GM19240 (cell line): ENCODE measurements at regions not wholly inside any gene's neighbourhood (a gene's known extent, or its start where the extent isn't known, plus 50 kb on each side); places are given as distances from the start of the nearest gene placed in this dataset.
A peak's percentile ranks its signal among the peaks of the same experiment; 100 is the strongest.

Experiments
- DNase-seq: peaks from one replicate; pipeline ENCODE4 v3.0.0; 2011; ENCODE audit warnings: low spot score; ENCODE audit not compliant: insufficient read length

- DNase-seq: no peak
These were observed 125.0 kb upstream of the LARGE1 start for GRCh38 chr22:34045311-34045710.

DNA sequence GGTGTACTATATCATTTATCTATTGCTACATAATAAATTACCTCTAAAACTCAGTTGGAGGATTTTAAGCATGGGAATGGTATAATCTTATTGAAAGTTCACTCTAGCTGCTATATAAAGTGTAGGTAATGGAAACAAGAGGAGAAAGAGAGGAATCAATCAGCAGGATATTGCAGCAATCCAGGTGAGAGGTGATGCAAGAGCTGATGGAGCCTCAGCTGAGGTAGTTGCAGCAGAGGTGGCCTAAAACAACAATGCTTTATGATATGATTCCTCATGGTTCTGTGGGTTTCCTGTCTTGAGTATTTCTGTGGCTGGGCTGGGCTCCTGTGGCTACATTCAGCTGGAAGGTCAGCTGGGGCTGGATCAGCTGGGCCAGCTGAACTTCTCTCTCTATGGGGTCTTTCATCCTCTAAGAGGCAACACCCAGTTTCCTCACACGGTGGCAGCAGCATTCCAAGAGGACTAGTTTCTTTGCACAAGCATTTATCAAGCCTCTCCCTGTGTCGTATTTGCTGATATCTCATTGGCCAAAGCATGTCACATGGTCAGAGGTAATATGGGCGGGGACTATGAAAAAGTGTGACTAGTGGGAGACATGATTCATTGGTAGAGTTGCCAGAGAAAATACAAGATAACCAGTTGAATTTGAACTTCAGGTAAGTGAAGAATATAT lies 135.4 kb upstream of the LARGE1 start:
- no peak for DNase-seq

DNA sequence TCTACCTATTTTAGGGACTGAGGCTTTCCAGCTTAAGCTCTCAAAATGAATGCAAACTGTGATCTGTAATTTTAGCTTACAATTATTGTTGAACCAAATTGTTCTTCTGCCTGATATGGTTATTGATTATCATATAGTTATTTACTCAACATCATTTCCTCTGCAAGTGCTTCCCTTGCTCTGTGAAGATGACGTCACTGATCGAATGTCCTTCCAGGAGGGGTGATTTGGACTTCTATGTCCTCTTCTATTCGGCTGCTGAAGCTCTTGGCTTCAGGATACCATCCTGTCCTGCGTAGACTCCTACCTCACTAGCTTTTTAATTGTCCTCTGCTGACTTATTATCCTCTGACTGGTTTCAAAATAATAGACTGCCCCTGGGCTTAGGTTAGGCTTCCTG lies 137.4 kb upstream of the LARGE1 start:
- DNase-seq: no peak

DNA sequence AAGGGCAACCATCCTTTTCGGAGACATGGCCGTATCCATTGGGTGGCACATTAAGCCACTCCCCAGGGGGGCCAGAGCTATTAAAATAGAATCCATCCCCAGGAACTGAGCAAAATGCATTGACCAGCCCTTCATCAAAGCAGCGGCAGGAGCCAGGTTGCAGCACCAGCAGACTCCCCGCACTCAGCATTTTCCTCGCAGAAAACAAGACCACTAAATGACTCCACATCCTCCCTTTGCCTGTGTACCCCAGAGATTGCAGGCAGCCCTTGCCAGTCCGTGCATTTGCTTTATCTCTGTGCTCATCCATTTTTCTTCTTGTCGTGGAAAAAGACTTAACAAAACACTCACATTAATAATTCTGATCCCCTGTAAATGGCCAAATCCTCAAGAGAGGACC lies 144.4 kb upstream of the LARGE1 start:
- DNase-seq: no peak

- no peak for DNase-seq
These were observed 146.8 kb upstream of the LARGE1 start for GRCh38 chr22:34067031-34067430.

- no peak for DNase-seq
These were observed 147.7 kb upstream of the LARGE1 start for GRCh38 chr22:34068001-34068400.

GRCh38 chr22:34070051-34070450 lies 149.8 kb upstream of the LARGE1 start:
- no peak for DNase-seq

- no peak for DNase-seq
These were observed 150.3 kb upstream of the LARGE1 start for GRCh38 chr22:34070531-34070930.

DNA sequence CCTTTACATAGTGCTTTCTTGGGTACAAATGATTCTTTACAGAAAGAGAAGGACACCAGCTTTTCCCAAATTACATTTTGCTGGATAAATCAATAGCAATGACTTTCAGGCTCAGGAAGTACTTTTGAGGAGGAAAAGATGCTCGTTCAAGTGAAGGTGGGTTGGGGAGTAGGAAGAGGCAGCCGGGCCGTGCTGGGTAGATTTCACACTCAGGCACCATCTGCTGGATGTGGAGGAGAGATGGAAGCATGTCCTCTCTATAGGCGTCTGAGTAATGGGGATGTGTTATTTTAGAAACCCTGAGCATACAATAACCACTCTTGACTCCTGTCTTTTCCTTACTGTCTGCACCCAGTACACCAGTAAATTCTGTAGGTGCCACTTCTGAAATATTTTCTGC lies 152.3 kb upstream of the LARGE1 start:
- DNase-seq: no peak

DNA sequence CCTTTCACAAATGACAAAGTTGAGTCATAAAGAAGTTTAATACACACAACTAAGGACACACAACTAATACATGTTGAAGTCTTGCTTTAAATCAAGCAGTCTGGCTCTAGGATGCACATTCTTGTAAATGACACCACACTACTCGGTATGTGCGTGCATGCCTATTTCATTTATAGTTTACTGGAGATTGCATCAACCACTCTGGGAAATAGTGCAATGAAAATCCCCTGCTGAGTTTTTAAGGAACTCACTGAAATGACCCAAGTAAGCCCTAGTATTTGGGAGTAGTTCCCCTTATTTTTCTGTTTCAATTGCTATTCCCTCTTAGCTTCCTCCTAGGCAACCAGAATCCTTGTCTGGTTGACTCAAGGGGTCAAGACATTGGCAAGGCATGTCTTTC lies 160.2 kb upstream of the LARGE1 start:
- DNase-seq: no peak

DNA sequence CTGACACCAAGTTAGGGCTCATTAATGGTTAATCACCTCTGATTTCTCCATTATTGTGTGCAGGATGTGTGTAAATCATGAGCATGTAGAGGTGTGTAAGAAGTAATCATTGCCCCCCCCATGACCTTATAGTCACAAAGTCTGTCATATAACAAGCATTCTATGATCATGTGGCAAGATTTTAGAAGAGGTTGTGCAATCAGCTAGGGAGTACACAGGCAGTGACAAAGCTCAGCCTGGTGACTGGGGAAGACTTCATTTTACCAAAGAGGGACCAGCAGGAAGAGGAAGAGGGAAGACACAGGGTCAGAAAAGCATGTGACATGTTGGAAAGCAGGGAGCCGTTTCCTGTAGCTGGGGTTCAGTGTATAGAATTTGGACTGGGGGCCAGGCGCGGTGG lies 176.5 kb upstream of the LARGE1 start:
- no peak for DNase-seq

- DNase-seq: no peak
These were observed 179.0 kb upstream of the LARGE1 start for GRCh38 chr22:34099278-34099677.

- no peak for DNase-seq
These were observed 182.4 kb upstream of the LARGE1 start for GRCh38 chr22:34102633-34103032.

DNA sequence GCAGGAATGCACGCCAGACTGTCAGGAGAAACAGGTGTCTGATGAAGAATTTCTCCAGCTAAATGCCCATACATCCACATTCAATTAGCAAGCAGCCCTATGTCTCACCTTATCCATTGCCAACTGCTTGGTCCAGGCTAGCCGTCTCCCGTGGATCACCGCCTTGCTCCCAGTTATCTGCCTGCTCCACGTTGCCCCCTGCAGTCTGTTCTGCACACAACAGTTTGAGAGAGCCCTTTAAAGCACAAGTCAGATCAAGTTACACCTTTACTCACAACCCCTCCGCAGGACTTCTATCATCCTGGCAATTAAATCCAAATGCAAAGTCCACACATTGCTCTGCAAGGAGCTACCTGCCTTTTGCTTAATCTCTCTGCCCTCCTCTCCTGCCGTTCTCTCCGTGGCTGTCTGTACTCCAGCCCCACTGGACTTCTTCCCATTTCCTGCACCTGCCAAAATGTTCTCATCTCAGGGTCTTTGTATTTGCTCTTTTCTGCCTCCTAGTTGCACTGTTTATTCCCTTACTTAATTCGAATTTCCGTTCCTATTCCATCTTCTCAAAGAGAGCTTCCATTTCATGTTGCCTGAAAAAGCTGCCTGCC lies 185.3 kb upstream of the LARGE1 start:
- peak; percentile 2 for DNase-seq

DNA sequence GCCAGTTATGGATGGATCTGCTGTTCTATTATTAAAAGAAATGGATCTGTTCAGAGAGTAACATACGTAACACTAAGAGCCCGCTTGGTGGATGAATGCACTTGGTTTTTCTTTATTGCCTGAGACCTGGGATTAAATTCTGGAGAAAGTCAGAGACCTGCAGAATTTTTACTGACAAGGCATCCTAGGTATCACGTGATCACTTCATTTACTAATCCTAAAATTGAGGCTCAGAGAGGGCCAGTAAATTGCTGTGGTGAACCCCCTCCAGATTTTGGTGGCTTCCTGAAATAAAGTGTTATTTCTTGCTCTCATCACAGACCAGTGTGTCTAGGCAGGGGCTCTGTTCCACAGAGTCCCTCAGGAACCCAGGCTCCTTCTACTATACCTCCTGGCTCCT lies 187.9 kb upstream of the LARGE1 start:
- DNase-seq: no peak

GRCh38 chr22:34111210-34111824 lies 191.0 kb upstream of the LARGE1 start:
- DNase-seq: peak; percentile 26

DNA sequence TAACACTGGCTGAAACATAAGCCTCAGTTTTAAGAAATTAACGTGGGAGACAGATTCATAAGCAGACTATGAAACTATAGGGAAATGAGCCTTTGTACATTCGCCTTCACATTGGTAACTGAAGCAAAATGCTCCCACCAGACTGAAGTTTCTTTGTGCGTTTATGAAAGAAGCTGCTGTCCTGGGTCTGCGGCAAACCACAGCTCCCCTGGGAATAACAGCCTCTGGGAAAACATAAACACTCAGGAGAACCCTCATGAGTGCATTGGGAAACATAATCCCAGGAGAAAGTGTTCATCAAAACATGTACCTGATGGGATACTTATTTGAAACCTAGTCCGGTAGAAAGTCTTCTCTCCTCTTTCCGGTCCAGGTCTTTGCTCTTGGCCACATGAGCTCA lies 193.1 kb upstream of the LARGE1 start:
- DNase-seq: no peak

DNA sequence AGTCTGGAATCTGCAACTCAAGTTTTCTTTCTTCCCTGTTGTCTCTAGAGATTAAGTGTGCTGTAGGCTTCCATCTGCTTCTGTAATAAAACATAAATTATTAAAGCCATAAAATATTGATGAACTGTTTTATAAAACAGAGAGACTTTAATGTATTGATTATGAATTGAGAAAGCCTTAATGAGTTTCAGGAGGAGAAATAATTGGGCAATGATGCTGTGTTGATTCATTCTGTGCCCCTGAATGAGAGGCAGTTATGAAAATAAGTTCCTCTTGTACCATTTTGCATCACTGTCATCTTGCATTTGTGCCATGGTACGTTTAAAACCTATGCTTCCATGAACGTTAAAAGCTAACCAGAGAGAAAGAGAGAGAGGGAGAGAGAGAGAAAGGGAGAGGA lies 194.1 kb upstream of the LARGE1 start:
- DNase-seq: no peak

- no peak for DNase-seq
These were observed 195.4 kb upstream of the LARGE1 start for GRCh38 chr22:34115722-34116121.

DNA sequence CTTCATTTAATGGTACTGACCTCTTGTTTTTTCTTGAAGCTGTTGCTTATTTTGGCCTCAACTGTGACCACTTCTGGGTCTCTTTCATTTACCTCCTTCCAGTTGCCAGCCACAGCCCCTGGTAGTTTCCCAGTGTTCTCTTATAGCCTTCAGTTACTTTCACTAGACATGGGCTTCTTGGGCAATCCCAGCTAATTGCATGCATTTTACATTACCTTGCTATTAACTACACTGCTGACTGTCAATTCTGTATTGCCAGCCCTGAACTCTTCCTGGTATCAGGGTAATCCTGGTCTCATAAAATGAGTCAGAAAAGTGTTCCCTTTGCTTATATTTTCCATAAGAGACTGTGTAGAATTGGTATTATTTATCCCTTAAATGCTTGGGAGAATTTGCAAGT lies 195.8 kb upstream of the LARGE1 start:
- no peak for DNase-seq

DNA sequence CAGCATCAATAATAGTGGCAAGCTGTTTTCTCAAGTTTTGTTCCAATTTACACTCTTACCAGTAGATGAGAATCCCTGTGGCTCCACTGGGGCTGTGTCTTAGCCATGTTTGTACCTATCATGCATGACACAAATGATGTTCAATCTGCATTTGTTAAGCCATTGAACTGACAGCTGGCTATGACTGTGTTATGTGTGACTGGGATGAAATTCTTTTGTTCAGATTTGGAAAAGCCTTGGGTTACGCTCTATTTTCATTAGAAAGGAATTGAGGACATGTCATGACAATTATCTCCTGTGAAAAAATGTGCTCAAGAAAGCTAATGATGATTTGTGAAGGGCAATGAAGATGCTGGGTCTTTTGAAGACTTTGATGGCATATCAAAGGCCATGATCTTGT lies 201.8 kb upstream of the LARGE1 start:
- DNase-seq: no peak

- DNase-seq: no peak
These were observed 209.6 kb upstream of the LARGE1 start for GRCh38 chr22:34129691-34130486.
